Caco-2 (cell line): ENCODE measurements at regions not wholly inside any gene's neighbourhood (a gene's known extent, or its start where the extent isn't known, plus 50 kb on each side); places are given as distances from the start of the nearest gene placed in this dataset.

Experiments used
- BruUV-seq: library from RNA; stranded (reverse); fragments of 400-500 nt; replicated peaks from 2 replicates; lab custom pipeline; 2021; lab: Mats Ljungman, UMichigan
- CTCF ChIA-PET: fragments of 300-600 bp; sonication (Branson Sonifier 250); formaldehyde crosslinking; loops from one replicate; lab custom pipeline; 2022; ENCODE audit warnings: antibody characterized with exemption; lab: Charles Lee
- POLR2A ChIA-PET: fragments of 300-600 bp; sonication (Branson Sonifier 250); formaldehyde crosslinking; loops from one replicate; lab custom pipeline; 2022; ENCODE audit warnings: antibody characterized with exemption; lab: Charles Lee
- DNase-seq, 2 experiments: peaks; one replicate each; pipeline versions ENCODE4 v3.0.0 to v3.0.0-alpha.2; 2020 to 2022
- H3K27me3 ChIP-seq: replicated peaks from 2 replicates; pipeline ENCODE4 v1.6.0; 2011; ENCODE audit warnings: low read length; ENCODE audit not compliant: control insufficient read depth, insufficient read depth
- H3K36me3 ChIP-seq: 2 replicates; pipeline ENCODE4 v1.5.1; 2011; ENCODE audit warnings: low read length; ENCODE audit not compliant: control insufficient read depth, insufficient read depth
- H3K4me1 ChIP-seq: fragments of 250-450 bp; sonication (Bioruptor Pico); 2 replicates; pipeline ENCODE4 v1.5.1; 2020; ENCODE audit warnings: mild to moderate bottlenecking
- H3K4me3 ChIP-seq: 2 replicates; pipeline ENCODE4 v1.5.1; 2011; ENCODE audit warnings: low read depth, mild to moderate bottlenecking, control low read depth, low read length
- H3K9me3 ChIP-seq: fragments of 250-450 bp; sonication (Bioruptor Pico); 2 replicates; pipeline ENCODE4 v1.5.1; 2020; ENCODE audit warnings: mild to moderate bottlenecking, moderate library complexity
- H3K27ac Mint-ChIP-seq: one replicate; pipeline ENCODE4 v1.8.0; 2022; ENCODE audit warnings: mixed read lengths; ENCODE audit not compliant: unreplicated experiment
- H3K27me3 Mint-ChIP-seq: one replicate; pipeline ENCODE4 v1.8.0; 2022; ENCODE audit warnings: mixed read lengths; ENCODE audit not compliant: insufficient read depth, unreplicated experiment
- H3K36me3 Mint-ChIP-seq: one replicate; pipeline ENCODE4 v1.8.0; 2022; ENCODE audit warnings: mild to moderate bottlenecking, mixed read lengths; ENCODE audit not compliant: insufficient read depth, unreplicated experiment
- H3K4me1 Mint-ChIP-seq: one replicate; pipeline ENCODE4 v1.8.0; 2022; ENCODE audit warnings: low read depth, mixed read lengths; ENCODE audit not compliant: unreplicated experiment
- H3K4me3 Mint-ChIP-seq: one replicate; pipeline ENCODE4 v1.8.0; 2022; ENCODE audit warnings: mild to moderate bottlenecking, moderate library complexity, mixed read lengths; ENCODE audit not compliant: unreplicated experiment
- H3K9me3 Mint-ChIP-seq: one replicate; pipeline ENCODE4 v1.8.0; 2022; ENCODE audit warnings: mixed read lengths; ENCODE audit not compliant: unreplicated experiment
- intact Hi-C: fragments of 100-400 bp; cut with micrococcal nuclease; formaldehyde crosslinking; loops from one replicate; pipeline ENCODE4 v1.10.0; 2022; ENCODE audit not compliant: unreplicated experiment
- TF ChIP-seq, protein P1 (sequence below), 2 experiments: fragments of 200-600 bp in 1 of 2; IDR thresholded peaks; 1 replicate in 1 of 2; 2 replicates in 1 of 2; pipeline versions ENCODE4 v1.5.1 to v1.8.0; 2011 to 2022; ENCODE audit warnings: antibody characterized with exemption in 1 of 2, control low read depth in 1 of 2, inconsistent platforms in 1 of 2, low read depth in 1 of 2, low read length in 1 of 2, mild to moderate bottlenecking in 1 of 2, moderate library complexity in 1 of 2; ENCODE audit not compliant: insufficient read depth in 1 of 2, severe bottlenecking in 1 of 2, unreplicated experiment in 1 of 2

DNA sequence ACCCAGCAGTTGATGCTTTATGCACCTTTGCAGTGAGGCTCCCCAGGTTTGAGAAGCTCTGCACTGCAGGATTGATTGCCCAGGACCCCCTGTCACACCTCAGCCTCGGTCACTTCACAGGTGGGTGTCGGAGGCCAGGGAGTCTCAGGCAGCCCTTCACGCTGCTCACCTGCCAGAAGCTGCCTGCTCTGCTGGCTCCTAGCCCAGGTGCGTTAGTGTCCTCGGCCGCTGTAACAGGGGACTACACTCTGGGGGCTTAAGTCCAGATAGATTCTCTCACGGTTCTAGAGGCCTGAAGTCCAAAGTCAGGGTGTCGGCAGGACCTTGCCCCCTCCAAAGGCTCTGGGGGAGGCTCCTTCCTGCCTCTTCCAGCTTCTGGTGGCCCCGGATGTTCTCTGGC is 79.9 kb downstream of the CPZ start:
- Mint-ChIP-seq H3K36me3 (no peaks in the 10 kb centered on the region), H3K27me3 (peaks cover 17% of the 10 kb centered on the region), H3K4me3 (no peak overlapping the region), H3K4me1 (no peaks in the 10 kb centered on the region), H3K27ac (no peak overlapping the region), H3K9me3 (no peaks in the 10 kb centered on the region)
- intact Hi-C loops = no loop called here
- H3K27me3 ChIP-seq = no peaks in the 10 kb centered on the region
- H3K36me3 ChIP-seq = no peaks in the 10 kb centered on the region
- no peaks in the 10 kb centered on the region for H3K9me3 ChIP-seq
- H3K4me1 ChIP-seq = no peaks in the 10 kb centered on the region
- TF ChIP-seq, protein P1, sequence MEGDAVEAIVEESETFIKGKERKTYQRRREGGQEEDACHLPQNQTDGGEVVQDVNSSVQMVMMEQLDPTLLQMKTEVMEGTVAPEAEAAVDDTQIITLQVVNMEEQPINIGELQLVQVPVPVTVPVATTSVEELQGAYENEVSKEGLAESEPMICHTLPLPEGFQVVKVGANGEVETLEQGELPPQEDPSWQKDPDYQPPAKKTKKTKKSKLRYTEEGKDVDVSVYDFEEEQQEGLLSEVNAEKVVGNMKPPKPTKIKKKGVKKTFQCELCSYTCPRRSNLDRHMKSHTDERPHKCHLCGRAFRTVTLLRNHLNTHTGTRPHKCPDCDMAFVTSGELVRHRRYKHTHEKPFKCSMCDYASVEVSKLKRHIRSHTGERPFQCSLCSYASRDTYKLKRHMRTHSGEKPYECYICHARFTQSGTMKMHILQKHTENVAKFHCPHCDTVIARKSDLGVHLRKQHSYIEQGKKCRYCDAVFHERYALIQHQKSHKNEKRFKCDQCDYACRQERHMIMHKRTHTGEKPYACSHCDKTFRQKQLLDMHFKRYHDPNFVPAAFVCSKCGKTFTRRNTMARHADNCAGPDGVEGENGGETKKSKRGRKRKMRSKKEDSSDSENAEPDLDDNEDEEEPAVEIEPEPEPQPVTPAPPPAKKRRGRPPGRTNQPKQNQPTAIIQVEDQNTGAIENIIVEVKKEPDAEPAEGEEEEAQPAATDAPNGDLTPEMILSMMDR (IDR thresholded peaks at IDR 0.05; ENCODE audit: insufficient read depth in 1 of 2, low read depth in 1 of 2, low read length in 1 of 2, severe bottlenecking in 1 of 2, unreplicated experiment in 1 of 2) = no peak
- H3K4me3 ChIP-seq = no peak overlapping the region
- DNase-seq = no peak
- no TSS peak for BruUV-seq
- ChIA-PET POLR2A (no interaction called here), CTCF (no interaction called here)

DNA sequence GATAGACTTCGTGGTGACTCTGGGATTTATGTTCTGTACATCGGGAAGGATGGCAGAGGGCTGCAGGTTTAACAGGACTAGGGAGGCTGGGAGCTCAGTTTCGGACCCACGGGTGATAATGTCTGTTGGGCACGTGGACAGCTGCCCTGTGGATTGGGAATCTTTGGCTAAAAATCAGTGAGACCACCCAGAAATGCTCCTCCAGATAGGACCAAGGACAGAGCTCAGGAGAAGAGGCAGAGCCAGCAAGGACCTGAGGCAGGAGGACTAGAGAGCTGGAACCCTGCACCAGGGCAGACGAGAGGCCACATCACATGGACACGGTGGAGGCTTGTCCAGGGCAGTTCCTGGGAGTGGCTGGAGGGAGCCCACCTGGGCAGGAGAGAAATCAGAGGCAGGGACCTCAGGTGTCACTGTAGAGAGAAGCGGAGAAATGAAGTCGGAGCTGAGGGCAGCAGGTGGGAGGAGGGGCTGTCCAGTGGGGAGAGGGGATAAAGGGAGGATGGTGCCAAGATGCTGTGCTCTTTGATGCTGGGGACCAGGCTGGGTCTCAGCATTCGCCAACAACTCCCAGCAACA is 79.2 kb downstream of the CPZ start:
- Histone ChIP-seq H3K4me1 (no peaks in the 10 kb centered on the region), H3K36me3 (no peaks in the 10 kb centered on the region), H3K27me3 (no peaks in the 10 kb centered on the region), H3K4me3 (no peak overlapping the region), H3K9me3 (no peaks in the 10 kb centered on the region)
- H3K36me3 Mint-ChIP-seq = no peaks in the 10 kb centered on the region
- POLR2A ChIA-PET = no interaction called here
- no peak overlapping the region for H3K4me3 Mint-ChIP-seq
- H3K27ac Mint-ChIP-seq = no peak overlapping the region
- no peak for DNase-seq
- H3K4me1 Mint-ChIP-seq = no peaks in the 10 kb centered on the region
- H3K9me3 Mint-ChIP-seq = no peaks in the 10 kb centered on the region
- intact Hi-C loops = no loop called here
- CTCF ChIA-PET = interaction anchor here (0.7 kb wide), 1 partner anchor 123 kb away, joined by 3 read pairs; no protein-coding TSS in a partner anchor
- BruUV-seq = no TSS peak
- TF ChIP-seq, protein P1 (IDR thresholded peaks at IDR 0.05; ENCODE audit: insufficient read depth in 1 of 2, low read depth in 1 of 2, low read length in 1 of 2, severe bottlenecking in 1 of 2, unreplicated experiment in 1 of 2) = no peak
- peaks cover 17% of the 10 kb centered on the region for H3K27me3 Mint-ChIP-seq
